ENCODE measurements at regions not wholly inside any gene's neighbourhood (a gene's known extent, or its start where the extent isn't known, plus 50 kb on each side); places are given as distances from the start of the nearest gene placed in this dataset.
"Not testable (repeated sequence)": the region's sequence is repeated elsewhere in the genome, so short reads cannot be mapped to it uniquely, and the experiment has no call there.

GRCh38 chr20:57977569-57977968 lies 250.9 kb downstream of the ANKRD60 start:
- no peak for DNase-seq (ENCODE audit: low read depth, low spot score)

DNA sequence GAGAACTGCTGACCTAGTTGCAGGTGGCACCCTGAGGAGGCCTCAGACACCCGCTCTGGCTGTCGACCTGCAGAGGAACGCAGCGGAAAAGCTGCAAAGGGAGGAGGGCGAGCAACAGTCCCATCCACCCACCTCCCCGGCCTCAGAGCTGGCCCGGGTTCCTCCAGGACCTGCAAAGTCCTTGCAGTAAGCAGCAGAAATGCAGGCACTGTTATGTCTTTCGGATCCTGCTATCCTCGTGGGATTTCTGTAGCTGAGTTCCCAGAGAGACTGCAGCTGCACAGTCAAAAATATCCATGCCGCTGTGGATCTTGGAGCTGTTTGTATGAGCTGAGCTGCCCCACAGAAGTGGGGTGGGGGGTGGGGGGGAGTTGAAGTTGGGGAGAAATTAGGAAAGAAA lies 251.3 kb downstream of the ANKRD60 start:
- DNase-seq (ENCODE audit: low read depth, low spot score): no peak

- no peak for DNase-seq (ENCODE audit: low read depth, low spot score)
Observed at GRCh38 chr20:57974863-57975262, 253.6 kb downstream of the ANKRD60 start.

DNA sequence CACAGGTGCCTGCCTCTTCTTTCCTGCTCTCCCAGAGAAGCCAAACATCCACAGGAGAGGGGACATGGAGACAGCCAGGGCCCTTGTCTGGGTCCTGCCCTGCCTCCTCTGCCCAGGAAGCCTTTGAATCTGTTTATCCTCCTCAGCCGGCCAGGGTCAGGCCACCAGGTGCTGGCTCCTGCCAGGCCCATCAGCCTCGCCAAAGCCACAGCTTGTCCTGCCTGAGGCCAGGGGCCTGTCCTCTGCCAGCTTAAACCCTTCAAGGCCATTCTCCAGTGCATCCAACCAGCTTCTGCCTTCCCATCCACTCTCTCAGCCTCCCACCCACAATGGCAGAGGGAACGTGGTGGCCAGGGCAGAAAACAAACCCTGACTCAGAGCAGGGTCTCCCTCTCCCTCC lies 254.6 kb downstream of the ANKRD60 start:
- no peak for DNase-seq (ENCODE audit: low read depth, low spot score)

DNA sequence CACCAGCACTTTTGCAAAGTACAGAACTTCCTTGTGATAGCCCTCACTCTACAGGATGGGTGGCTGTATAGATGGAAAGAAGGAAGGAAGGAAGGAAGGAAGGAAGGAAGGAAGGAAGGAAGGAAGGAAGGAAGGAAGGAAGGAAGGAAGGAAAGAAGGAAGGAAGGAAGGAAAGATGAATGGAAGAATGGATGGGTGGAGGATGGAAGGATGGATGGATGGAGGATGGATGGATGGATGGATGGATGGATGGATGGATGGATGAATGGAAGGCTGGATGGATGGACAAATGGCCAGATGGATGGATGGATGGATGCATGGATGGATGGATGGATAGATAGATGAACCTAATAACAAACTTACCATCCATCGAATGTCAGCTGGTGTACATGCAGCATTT lies 256.9 kb downstream of the ANKRD60 start:
- DNase-seq (ENCODE audit: low read depth, low spot score): not testable (repeated sequence)

GRCh38 chr20:57970856-57971255 lies 257.6 kb downstream of the ANKRD60 start:
- DNase-seq (ENCODE audit: low read depth, low spot score): no peak

- DNase-seq (ENCODE audit: low read depth, low spot score): no peak
Observed at GRCh38 chr20:57970116-57970515, 258.3 kb downstream of the ANKRD60 start.

DNA sequence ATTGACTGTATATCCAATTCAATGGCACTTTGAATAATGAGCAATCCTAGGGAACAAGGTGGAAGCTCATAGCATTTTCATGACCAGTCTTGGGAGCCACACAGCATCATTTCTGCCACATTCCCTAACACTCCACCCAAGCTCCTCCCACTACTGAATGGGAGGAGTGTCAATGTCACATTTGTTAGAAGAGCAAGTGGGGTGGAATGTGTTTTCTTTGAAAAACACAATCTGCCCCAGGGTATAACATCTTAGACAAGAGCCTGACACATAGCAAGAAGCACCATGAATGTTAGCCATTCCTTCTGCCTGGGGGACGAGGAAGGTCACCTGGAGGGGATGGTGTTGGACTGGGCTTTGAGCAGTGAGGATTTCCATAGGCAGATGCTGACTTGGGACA lies 258.3 kb upstream of the PMEPA1 start:
- DNase-seq (ENCODE audit: low read depth, low spot score): peak; percentile 65

DNA sequence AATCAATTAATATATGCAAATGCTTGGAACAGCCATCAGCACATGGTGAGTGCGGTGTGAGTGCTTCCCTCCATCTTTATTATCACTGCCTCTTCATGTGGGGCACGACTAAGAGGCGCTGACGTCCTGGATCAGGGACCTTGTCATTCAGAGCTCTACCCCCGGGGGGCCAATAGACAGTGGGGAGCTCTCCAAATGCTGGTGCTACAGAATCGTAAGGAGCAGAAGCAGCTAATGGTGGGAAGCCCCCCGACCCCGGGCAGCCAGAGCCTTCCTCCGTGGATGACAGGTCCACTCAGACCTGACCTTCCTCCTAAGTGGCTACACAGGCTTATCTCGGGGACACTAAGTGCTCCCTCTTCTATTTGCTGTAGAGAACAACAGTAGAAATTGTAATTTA lies 257.5 kb upstream of the PMEPA1 start:
- no peak for DNase-seq (ENCODE audit: low read depth, low spot score)

DNA sequence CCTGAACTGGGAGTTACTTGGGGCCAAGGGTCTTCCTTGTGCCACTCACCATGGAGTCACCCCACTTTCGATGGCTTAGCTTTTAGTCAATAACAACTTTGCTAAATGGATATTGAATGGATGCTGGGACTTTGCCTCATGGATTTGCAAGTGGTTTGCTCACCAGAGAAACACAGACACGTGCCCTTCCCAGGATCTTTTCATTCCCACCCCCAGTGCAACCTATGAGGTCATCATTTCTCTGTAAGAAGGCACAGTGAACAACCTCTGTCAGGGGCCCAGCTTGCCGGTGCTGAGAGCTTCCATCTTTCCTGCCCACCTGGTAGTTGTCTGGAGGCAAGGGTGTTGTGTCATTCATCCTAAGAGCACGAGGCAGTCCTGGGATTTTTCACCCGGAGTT lies 256.8 kb upstream of the PMEPA1 start:
- no peak for DNase-seq (ENCODE audit: low read depth, low spot score)

- no peak for DNase-seq (ENCODE audit: low read depth, low spot score)
Observed at GRCh38 chr20:57965441-57965840, 255.6 kb upstream of the PMEPA1 start.

DNA sequence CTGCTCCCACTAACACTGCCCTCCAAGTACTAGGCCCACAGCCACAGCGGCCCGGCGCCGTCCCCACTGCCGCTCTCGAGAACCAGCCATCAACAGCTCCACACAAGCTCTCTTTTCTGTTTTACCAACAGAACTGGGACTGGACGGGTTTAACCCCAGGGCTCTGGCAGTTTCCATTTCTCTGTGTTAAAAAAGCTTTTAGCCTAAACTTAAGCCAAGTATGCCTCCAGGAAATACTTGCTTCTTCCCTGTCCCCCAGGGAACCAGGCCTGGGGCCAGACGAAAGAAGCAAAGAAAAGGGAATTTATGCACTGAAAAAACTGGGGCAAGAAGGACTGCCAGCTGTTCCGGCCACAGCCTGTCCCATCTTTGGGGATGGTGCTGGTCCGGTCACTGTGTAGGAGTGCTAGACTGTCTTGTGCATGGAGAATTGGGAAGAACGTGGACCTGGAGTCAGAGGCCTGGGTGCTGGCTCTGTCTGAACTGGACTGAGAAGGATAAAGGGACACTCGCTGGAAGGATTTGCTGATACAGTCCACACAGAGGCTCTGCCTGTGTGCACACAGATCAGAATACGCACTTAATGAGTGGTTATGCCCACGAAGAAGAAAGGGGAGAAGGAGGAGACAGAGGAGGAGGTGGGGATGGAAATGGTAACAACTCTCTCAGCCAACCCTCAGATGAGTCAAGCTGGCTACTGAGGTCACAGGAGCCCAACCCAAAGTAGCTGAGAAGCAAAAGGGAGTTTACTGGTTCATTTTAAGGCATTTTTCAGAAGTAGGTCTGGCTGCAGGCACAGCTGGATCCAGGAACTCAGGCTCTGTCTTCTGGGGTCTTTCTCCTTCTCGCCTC lies 254.4 kb upstream of the PMEPA1 start:
- DNase-seq (ENCODE audit: low read depth, low spot score): no peak

DNA sequence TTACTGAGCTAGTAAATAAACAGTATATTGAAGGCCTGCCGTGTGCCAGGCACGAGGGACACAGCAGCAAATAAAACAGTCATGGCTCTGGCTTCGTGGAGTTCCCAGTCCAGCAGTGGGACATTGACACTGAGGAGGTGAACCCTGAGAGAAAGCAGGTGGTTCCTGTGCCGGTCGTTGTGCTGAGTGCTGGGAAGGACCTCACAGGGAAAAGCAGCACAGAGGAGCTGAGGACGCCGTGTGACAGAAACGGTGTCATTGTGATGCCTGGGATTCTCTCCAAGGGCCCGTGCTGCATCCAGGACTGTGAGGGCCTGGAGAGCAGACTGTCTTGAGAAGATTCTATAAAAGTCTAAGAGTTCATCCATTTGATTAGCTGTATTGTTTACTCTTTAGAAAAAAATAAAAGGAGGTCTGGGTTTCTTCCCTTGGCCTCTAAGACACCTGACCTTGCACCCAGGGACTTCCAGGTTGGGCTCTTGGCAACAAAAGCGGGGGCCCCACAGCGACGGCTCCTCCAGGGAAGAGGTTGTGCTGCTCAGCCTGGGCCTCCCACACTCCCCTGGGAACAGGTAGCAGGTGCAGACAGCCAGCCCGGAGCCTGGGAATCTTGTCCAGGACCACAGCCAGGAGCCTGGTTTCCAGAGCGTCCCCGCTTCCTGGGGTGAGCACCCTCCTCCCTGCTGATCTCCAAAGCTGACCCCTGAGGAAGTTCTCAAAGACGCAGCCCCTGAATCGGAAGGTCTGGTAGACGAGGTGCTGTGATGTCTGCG lies 251.2 kb upstream of the PMEPA1 start:
- no peak for DNase-seq (ENCODE audit: low read depth, low spot score)

- no peak for DNase-seq (ENCODE audit: low read depth, low spot score)
Observed at GRCh38 chr20:57959589-57959988, 249.8 kb upstream of the PMEPA1 start.

DNA sequence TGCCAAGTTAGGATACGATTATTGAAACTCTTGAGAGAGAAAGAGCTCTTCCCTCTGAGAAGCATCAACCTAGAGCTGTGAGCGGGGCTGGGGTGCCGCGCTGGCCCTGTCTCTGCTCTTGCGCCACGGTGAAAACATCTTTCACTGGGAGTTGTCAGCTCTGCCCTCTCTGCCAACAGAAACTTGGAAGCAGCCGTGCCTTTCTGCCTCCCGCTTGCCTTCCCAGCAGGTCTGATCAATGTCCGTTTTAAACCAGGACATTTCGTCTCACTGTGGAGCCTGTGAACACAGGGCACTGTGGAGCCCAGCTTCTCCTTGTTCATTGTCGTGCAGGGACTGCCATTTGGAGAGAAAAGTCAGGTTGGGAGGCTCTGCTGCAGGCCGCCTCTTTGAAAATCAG lies 249.2 kb upstream of the PMEPA1 start:
- no peak for DNase-seq (ENCODE audit: low read depth, low spot score)

DNA sequence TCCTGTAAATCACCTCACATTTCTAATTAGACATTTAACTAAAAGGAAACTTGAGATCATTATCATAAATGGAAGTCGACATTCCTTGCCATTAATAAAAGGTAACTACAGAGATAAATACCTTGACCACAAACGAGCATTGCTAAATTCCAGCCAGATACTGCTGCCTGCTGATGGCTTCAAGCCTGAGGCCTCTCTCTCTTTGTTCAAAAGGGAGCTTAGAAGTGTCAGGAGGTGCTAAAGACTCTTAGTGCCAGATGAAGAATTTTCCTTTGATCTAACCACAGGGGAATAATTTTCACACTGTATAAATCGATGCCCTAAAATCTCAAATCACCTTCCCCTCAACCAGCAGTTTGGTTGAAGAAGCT lies 248.2 kb upstream of the PMEPA1 start:
- DNase-seq (ENCODE audit: low read depth, low spot score): no peak

DNA sequence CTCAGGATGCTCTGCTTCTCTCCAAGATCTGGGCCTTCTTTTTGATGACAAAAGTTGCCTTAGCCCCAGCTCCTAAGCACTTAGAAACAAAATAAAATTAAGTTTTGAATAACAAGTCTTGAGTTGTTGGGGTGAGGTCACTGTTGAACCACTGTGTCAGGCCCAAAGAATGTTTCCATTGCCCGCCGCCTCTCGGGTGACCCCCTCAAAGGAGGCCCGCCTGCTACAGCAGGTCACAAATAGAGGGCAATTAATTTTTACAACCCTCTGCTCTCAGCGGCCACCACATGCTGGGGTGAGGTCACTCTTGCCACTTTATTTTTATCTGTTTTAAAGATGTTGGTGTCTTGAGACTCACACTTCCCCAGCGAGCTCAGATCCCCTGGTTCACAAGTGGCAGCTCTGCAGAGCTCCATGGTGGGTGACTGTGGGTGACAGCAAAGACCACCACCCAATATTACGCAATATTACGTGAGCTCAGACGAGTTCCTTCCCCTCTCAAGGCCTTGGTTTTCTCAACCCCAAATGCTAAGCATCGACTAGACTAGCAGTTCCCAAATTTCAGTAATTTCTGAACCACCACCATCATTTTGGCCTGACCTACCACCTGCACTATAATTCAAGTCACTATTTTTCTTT lies 247.7 kb upstream of the PMEPA1 start:
- DNase-seq (ENCODE audit: low read depth, low spot score): no peak

- no peak for DNase-seq (ENCODE audit: low read depth, low spot score)
Observed at GRCh38 chr20:57953638-57954037, 243.8 kb upstream of the PMEPA1 start.

GRCh38 chr20:57952136-57952535 lies 242.3 kb upstream of the PMEPA1 start:
- no peak for DNase-seq (ENCODE audit: low read depth, low spot score)

DNA sequence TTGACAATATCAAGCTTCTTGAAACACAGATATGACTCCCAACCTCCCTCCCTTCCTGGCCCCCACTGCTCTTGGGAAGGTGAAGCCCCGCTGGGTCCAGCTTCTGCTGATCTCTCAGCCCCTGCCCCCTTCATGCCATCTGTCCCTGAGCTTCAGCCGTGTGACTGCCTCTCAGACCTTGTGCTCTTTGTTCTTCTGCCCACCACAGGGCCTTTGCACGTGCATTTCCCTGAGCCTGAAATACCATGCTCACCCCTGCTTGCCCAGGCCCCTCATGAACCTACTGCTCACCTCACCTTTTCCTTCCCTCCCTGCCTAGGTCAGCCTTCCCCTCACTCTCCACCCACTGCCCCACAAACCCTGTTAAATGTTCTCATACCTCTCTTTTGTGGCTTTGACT lies 241.7 kb upstream of the PMEPA1 start:
- no peak for DNase-seq (ENCODE audit: low read depth, low spot score)

- DNase-seq (ENCODE audit: low read depth, low spot score): no peak
Observed at GRCh38 chr20:57950764-57951485, 241.1 kb upstream of the PMEPA1 start.

Measured in ELF-1 (cell line).